Adrenal gland (tissue), 5 donors: ENCODE measurements at regions not wholly inside any gene's neighbourhood (a gene's known extent, or its start where the extent isn't known, plus 50 kb on each side); places are given as distances from the start of the nearest gene placed in this dataset.

Source experiments
- POLR2A ChIP-seq, 2 donors: fragments of 450-650 bp; IDR thresholded peaks; one replicate each; pipeline ENCODE4 v1.6.1; 2017; ENCODE audit warnings: antibody characterized with exemption in 2 of 2, mild to moderate bottlenecking in 2 of 2, moderate library complexity in 1 of 2
- TF ChIP-seq, protein P1 (sequence below), 6 experiments: fragments of 450-650 bp in 4 of 6; fragments of 200-600 bp in 2 of 6; sonication (generic) in 1 of 6; IDR thresholded peaks; 1 replicate in 5 of 6; 2 replicates in 1 of 6; pipeline versions ENCODE4 v1.5.1 to v1.8.0; 2016 to 2021; ENCODE audit warnings: antibody characterized with exemption in 6 of 6, mild to moderate bottlenecking in 2 of 6, moderate library complexity in 1 of 6
- donor health status: DM: no; HTN: no; CAD: no.

DNA sequence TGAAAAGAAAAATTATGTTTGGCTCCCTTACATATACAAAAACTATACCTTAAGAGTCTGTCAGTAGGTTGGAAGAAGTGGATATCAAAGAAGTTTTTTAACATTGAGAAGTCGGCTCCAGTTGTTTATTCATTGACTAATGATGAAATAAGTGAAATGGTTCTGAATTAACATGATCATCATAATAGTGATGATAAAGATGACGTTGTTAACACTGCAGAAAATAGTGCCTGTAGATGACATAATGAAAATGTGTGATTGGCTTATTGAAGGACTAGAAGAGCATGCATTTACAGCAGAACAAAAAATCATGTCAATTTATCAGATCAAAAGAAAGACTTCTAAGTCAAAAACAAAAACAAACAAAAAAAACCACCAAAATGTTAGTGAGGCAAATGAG, 1125.4 kb upstream of the NXPH2 start:
- TF ChIP-seq, protein P1, sequence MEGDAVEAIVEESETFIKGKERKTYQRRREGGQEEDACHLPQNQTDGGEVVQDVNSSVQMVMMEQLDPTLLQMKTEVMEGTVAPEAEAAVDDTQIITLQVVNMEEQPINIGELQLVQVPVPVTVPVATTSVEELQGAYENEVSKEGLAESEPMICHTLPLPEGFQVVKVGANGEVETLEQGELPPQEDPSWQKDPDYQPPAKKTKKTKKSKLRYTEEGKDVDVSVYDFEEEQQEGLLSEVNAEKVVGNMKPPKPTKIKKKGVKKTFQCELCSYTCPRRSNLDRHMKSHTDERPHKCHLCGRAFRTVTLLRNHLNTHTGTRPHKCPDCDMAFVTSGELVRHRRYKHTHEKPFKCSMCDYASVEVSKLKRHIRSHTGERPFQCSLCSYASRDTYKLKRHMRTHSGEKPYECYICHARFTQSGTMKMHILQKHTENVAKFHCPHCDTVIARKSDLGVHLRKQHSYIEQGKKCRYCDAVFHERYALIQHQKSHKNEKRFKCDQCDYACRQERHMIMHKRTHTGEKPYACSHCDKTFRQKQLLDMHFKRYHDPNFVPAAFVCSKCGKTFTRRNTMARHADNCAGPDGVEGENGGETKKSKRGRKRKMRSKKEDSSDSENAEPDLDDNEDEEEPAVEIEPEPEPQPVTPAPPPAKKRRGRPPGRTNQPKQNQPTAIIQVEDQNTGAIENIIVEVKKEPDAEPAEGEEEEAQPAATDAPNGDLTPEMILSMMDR (IDR thresholded peaks at IDR 0.05): no peak
- TF ChIP-seq POLR2A (IDR thresholded peaks at IDR 0.05): no peak
